Mucosa of rectum (tissue), 2 donors: ENCODE measurements at regions not wholly inside any gene's neighbourhood (a gene's known extent, or its start where the extent isn't known, plus 50 kb on each side); places are given as distances from the start of the nearest gene placed in this dataset.
"Not testable (repeated sequence)": the region's sequence is repeated elsewhere in the genome, so short reads cannot be mapped to it uniquely, and the experiment has no call there.

Experiments
- H3K27ac ChIP-seq, 2 donors: one replicate each; pipeline ENCODE4 v1.7.0; 2013; ENCODE audit warnings: inconsistent platforms in 2 of 2, low read depth in 2 of 2, low read length in 2 of 2
- H3K27me3 ChIP-seq, 2 donors: one replicate each; pipeline ENCODE4 v1.7.0; 2013; ENCODE audit warnings: low read length in 2 of 2; ENCODE audit not compliant: control insufficient read depth in 2 of 2, insufficient read depth in 2 of 2
- H3K36me3 ChIP-seq, 2 donors: one replicate each; pipeline ENCODE4 v1.7.0; 2013; ENCODE audit warnings: low read length in 2 of 2; ENCODE audit not compliant: control insufficient read depth in 2 of 2, insufficient read depth in 2 of 2
- H3K4me1 ChIP-seq, 2 donors: one replicate each; pipeline ENCODE4 v1.7.0; 2013; ENCODE audit warnings: low read length in 2 of 2, mild to moderate bottlenecking in 1 of 2; ENCODE audit not compliant: control insufficient read depth in 2 of 2, insufficient read depth in 2 of 2
- H3K4me3 ChIP-seq, 2 donors: one replicate each; pipeline ENCODE4 v1.7.0; 2013; ENCODE audit warnings: low read length in 2 of 2
- H3K9ac ChIP-seq, 2 donors: one replicate each; pipeline ENCODE4 v1.7.0; 2013; ENCODE audit warnings: low read length in 2 of 2, low read depth in 1 of 2, mild to moderate bottlenecking in 1 of 2
- H3K9me3 ChIP-seq, 2 donors: one replicate each; pipeline ENCODE4 v1.7.0; 2013; ENCODE audit warnings: low read length in 2 of 2; ENCODE audit not compliant: control insufficient read depth in 2 of 2
- donor health status: healthy.
- donor health status: Normal muscosa, but diverticular disease.

DNA sequence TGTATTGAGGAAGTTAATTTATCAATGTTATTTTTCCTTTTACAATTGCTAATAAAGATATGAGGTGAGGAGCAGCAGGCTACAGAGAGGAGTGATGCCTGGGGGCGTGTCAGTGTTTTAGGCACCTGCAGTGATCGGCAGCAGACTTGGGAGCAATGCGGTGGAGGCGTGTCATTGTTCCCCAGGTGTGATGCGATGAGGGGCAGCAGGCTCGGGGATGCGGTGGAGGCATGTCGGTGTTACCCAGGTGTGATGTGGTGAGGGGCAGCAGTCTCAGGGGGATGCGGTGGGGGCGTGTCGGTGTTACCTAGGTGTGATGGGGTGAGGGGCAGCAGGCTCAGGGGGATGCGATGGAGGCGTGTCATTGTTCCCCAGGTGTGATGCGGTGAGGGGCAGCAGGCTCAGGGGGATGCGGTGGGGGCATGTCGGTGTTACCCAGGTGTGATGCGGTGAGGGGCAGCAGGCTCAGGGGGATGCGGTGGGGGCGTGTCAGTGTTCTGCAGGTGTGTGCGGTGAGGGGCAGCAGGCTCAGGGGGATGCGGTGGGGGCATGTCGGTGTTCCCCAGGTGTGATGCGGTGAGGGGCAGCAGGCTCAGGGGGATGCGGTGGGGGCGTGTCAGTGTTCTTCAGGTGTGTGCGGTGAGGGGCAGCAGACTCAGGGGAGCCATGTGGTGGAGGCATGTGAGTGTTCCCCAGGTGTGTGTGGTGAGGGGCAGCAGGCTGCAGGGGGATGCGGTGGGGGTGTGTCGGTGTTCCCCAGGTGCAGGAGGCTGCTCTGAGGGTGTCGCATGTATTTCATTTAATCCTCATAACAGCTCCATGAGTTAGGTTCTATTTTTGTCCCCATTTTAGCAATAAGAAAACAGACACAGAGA is 186.2 kb upstream of the GOLGA6L22 start:
- not testable (repeated sequence) for H3K4me3 ChIP-seq, H3K4me1 ChIP-seq, H3K9me3 ChIP-seq, H3K9ac ChIP-seq, H3K36me3 ChIP-seq, H3K27me3 ChIP-seq, H3K27ac ChIP-seq

- not testable (repeated sequence) for H3K27ac ChIP-seq, H3K36me3 ChIP-seq, H3K9me3 ChIP-seq, H3K4me1 ChIP-seq, H3K9ac ChIP-seq, H3K4me3 ChIP-seq, H3K27me3 ChIP-seq
Measured at GRCh38 chr15:22273185-22273584, 185.5 kb upstream of the GOLGA6L22 start.

GRCh38 chr15:22274376-22274775 is 184.3 kb upstream of the GOLGA6L22 start:
- H3K27me3 ChIP-seq, H3K9ac ChIP-seq, H3K4me1 ChIP-seq, H3K9me3 ChIP-seq, H3K36me3 ChIP-seq, H3K4me3 ChIP-seq, H3K27ac ChIP-seq: not testable (repeated sequence)

GRCh38 chr15:22280770-22281169 is 177.9 kb upstream of the GOLGA6L22 start:
- H3K27me3 ChIP-seq, H3K4me1 ChIP-seq, H3K4me3 ChIP-seq, H3K27ac ChIP-seq, H3K9ac ChIP-seq, H3K36me3 ChIP-seq, H3K9me3 ChIP-seq: not testable (repeated sequence)

DNA sequence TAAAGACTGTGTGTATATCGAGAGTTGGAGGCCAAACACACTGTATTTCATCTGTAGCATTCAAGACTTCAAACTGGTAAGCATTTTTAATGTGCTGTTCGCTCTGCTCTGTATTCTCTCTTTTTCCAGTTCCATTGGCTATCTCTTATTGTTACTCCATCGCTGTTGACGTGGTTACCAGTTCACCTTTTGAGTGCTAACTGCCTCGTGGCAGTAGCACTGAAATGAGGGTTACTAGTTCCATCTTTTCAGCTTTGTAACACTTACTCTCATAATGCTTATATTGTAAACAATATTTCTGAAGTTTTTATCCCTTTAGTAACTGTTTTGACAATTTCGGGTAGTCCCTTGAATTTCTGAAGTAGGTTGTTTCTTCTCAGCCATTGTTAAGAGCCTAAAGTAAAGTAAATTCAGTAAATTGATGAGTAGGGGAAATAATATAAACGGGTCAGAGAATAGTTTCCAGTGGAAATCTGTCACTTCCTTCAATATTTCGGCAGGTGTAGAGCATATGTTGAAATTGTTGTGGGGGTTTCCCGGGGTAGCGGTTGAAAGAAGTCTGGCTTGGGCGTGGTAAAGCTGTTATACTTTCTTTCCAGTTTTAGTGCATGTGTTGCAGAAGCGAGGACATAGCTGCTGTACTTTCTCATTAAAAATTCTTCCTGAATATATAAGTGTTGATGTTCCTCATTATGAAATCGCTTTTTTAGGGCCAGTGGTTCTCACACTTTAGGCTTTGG is 175.7 kb upstream of the GOLGA6L22 start:
- H3K36me3 ChIP-seq, H3K9ac ChIP-seq, H3K4me1 ChIP-seq, H3K4me3 ChIP-seq, H3K9me3 ChIP-seq, H3K27ac ChIP-seq, H3K27me3 ChIP-seq: not testable (repeated sequence)

DNA sequence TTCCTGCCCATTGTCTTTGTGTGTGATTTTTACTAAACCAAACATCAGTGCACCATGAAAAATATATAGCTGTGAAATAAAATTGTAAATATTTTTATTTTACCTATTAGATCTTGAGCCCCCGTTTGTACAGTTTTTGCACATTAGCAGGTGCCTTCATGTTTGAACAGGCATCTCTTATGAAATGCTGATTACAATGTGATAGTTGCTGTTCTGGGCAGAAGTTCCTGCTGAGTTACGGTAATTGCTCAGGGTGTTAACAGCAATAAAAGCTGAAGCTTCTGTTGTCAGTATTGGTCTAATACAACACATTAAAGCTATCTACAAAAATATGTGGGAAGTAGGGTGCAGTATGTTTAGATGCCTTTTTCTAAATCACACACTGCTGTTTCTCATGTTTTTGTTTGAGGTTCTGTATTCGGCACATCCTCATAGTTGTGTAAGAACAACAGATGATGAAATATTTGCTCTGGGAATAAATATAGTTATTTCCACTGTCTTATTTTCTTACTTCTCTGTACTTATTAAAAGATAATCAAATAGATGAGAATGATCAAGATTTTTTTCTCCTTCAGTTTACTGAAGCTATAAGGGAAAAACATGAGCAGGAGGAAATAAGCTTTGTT is 173.8 kb upstream of the GOLGA6L22 start:
- H3K9me3 ChIP-seq, H3K4me3 ChIP-seq, H3K9ac ChIP-seq, H3K27me3 ChIP-seq, H3K4me1 ChIP-seq, H3K27ac ChIP-seq, H3K36me3 ChIP-seq: not testable (repeated sequence)

DNA sequence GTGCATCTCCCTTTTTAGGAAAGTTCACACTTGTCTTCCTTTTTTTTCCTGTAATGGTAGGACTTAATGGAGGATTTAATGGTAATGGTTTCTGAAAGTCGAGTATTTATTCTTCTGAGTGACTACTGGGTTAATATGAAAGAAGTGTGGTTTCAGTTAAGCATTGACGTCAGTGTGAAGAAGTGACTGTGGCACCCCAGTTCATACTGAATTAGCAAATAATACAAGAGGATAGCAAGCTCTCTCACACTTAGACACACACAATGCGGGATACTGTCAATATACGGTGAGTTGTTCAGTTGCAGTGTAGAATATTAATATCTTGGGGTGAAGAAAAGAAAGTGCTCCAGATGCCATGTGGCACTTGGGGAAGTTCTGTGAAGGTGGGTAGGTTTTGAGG is 167.6 kb upstream of the GOLGA6L22 start:
- not testable (repeated sequence) for H3K9me3 ChIP-seq, H3K36me3 ChIP-seq, H3K27me3 ChIP-seq, H3K4me1 ChIP-seq, H3K4me3 ChIP-seq, H3K27ac ChIP-seq, H3K9ac ChIP-seq

GRCh38 chr15:22303112-22303511 is 155.6 kb upstream of the GOLGA6L22 start:
- not testable (repeated sequence) for H3K9me3 ChIP-seq, H3K27ac ChIP-seq, H3K27me3 ChIP-seq, H3K36me3 ChIP-seq, H3K4me3 ChIP-seq, H3K4me1 ChIP-seq, H3K9ac ChIP-seq
